ENCODE measurements at regions not wholly inside any gene's neighbourhood (a gene's known extent, or its start where the extent isn't known, plus 50 kb on each side); places are given as distances from the start of the nearest gene placed in this dataset.

- DNase-seq = no peak
Observed at GRCh38 chr9:21672140-21672539, 130.3 kb upstream of the MTAP start.

- no peak for DNase-seq
Observed at GRCh38 chr9:21672761-21673160, 129.7 kb upstream of the MTAP start.

GRCh38 chr9:21674894-21675293 is 127.5 kb upstream of the MTAP start:
- DNase-seq = no peak

GRCh38 chr9:21677387-21677786 is 125.0 kb upstream of the MTAP start:
- no peak for DNase-seq

- no peak for DNase-seq
Observed at GRCh38 chr9:21677834-21678233, 124.6 kb upstream of the MTAP start.

- no peak for DNase-seq
Observed at GRCh38 chr9:21679432-21679831, 123.0 kb upstream of the MTAP start.

GRCh38 chr9:21680590-21680989 is 121.8 kb upstream of the MTAP start:
- no peak for DNase-seq

- no peak for DNase-seq
Observed at GRCh38 chr9:21681641-21682040, 120.8 kb upstream of the MTAP start.

GRCh38 chr9:21682381-21682780 is 120.1 kb upstream of the MTAP start:
- DNase-seq = no peak

- DNase-seq = no peak
Observed at GRCh38 chr9:21682981-21683380, 119.5 kb upstream of the MTAP start.

- no peak for DNase-seq
Observed at GRCh38 chr9:21683484-21684175, 118.8 kb upstream of the MTAP start.

GRCh38 chr9:21684231-21684630 is 118.2 kb upstream of the MTAP start:
- no peak for DNase-seq

- no peak for DNase-seq
Observed at GRCh38 chr9:21684831-21685362, 117.5 kb upstream of the MTAP start.

- DNase-seq = no peak
Observed at GRCh38 chr9:21685502-21685901, 116.9 kb upstream of the MTAP start.

GRCh38 chr9:21686738-21687137 is 115.7 kb upstream of the MTAP start:
- DNase-seq = no peak

- no peak for DNase-seq
Observed at GRCh38 chr9:21687351-21687750, 115.1 kb upstream of the MTAP start.

GRCh38 chr9:21688108-21689102 is 114.0 kb upstream of the MTAP start:
- no peak for DNase-seq

- no peak for DNase-seq
Observed at GRCh38 chr9:21689854-21690253, 112.6 kb upstream of the MTAP start.

- no peak for DNase-seq
Observed at GRCh38 chr9:21690561-21690960, 111.9 kb upstream of the MTAP start.

GRCh38 chr9:21692390-21692789 is 110.0 kb upstream of the MTAP start:
- DNase-seq = no peak

- DNase-seq = no peak
Observed at GRCh38 chr9:21694424-21694823, 108.0 kb upstream of the MTAP start.

- DNase-seq = no peak
Observed at GRCh38 chr9:21695443-21695842, 107.0 kb upstream of the MTAP start.

- no peak for DNase-seq
Observed at GRCh38 chr9:21695874-21696341, 106.5 kb upstream of the MTAP start.

- peak; percentile 31 for DNase-seq
Observed at GRCh38 chr9:21696411-21696871, 106.0 kb upstream of the MTAP start.
